HEK293 (cell line): ENCODE measurements at regions not wholly inside any gene's neighbourhood (a gene's known extent, or its start where the extent isn't known, plus 50 kb on each side); places are given as distances from the start of the nearest gene placed in this dataset.
"Not testable (repeated sequence)": the region's sequence is repeated elsewhere in the genome, so short reads cannot be mapped to it uniquely, and the experiment has no call there.

Source experiments
- CTCF ChIA-PET: fragments of 350-600 bp; formaldehyde crosslinking; extraction: SDS; loops from one replicate; lab custom pipeline; 2021; ENCODE audit warnings: antibody characterized with exemption; lab: Yijun Ruan, JAX
- POLR2A ChIA-PET: fragments of 300-600 bp; formaldehyde crosslinking; extraction: SDS; loops from one replicate; lab custom pipeline; 2020; ENCODE audit warnings: antibody characterized with exemption, inconsistent platforms; lab: Yijun Ruan, JAX
- H3K27ac ChIP-seq: fragments of 200-500 bp; sonication (Bioruptor generic); 2 replicates; pipeline ENCODE4 v1.5.1; 2014; ENCODE audit warnings: low read depth, low read length, control low read depth, inconsistent platforms; ENCODE audit errors: extremely low read depth
- H3K36me3 ChIP-seq, 2 experiments: fragments of 200-500 bp in 1 of 2; sonication (Bioruptor generic) in 1 of 2; 1 replicate in 1 of 2; 2 replicates in 1 of 2; pipeline ENCODE4 v1.5.1; 2014 to 2017; ENCODE audit warnings: inconsistent platforms in 2 of 2, low read length in 2 of 2; ENCODE audit not compliant: control insufficient read depth in 2 of 2, insufficient read depth in 1 of 2
- H3K4me1 ChIP-seq: fragments of 200-500 bp; sonication (Bioruptor generic); 2 replicates; pipeline ENCODE4 v1.5.1; 2014; ENCODE audit warnings: mild to moderate bottlenecking, low read length, inconsistent platforms; ENCODE audit not compliant: control insufficient read depth, insufficient read depth
- H3K4me3 ChIP-seq: 2 replicates; pipeline ENCODE4 v1.5.1; 2011; ENCODE audit warnings: low read depth, mild to moderate bottlenecking, control low read depth, low read length, moderate library complexity
- H3K9me3 ChIP-seq: fragments of 200-500 bp; sonication (Bioruptor generic); 2 replicates; pipeline ENCODE4 v1.5.1; 2014; ENCODE audit warnings: low read depth, low read length, inconsistent platforms; ENCODE audit not compliant: control insufficient read depth, insufficient read depth
- GLI2 ChIP-seq: fragments of 450-650 bp; formaldehyde crosslinking; IDR thresholded peaks from 2 replicates; pipeline ENCODE4; 2017; ENCODE audit warnings: missing biosample characterization, missing genetic modification characterization, low read depth, borderline replicate concordance
- SCRT2 ChIP-seq: fragments of 450-650 bp; formaldehyde crosslinking; IDR thresholded peaks from 2 replicates; pipeline ENCODE4 v1.5.1; 2016; ENCODE audit warnings: missing biosample characterization, missing genetic modification characterization
- SP7 ChIP-seq: fragments of 450-650 bp; formaldehyde crosslinking; IDR thresholded peaks from 2 replicates; pipeline ENCODE4 v1.5.1; 2016; ENCODE audit warnings: missing biosample characterization, missing genetic modification characterization
- ZBTB44 ChIP-seq: fragments of 450-650 bp; IDR thresholded peaks from 2 replicates; pipeline ENCODE4 v1.5.1; 2018; ENCODE audit warnings: missing biosample characterization, mild to moderate bottlenecking, missing genetic modification characterization
- ZNF10 ChIP-seq: fragments of 450-650 bp; formaldehyde crosslinking; IDR thresholded peaks from 2 replicates; pipeline ENCODE4 v1.5.1; 2017; ENCODE audit warnings: missing biosample characterization, missing genetic modification characterization
- ZNF221 ChIP-seq: fragments of 450-650 bp; formaldehyde crosslinking; IDR thresholded peaks from 2 replicates; pipeline ENCODE4 v1.5.1; 2017; ENCODE audit warnings: missing biosample characterization, missing genetic modification characterization, borderline replicate concordance
- ZNF223 ChIP-seq: fragments of 450-650 bp; formaldehyde crosslinking; IDR thresholded peaks from 2 replicates; pipeline ENCODE4 v1.5.1; 2016; ENCODE audit warnings: missing biosample characterization, missing genetic modification characterization
- ZNF292 ChIP-seq: fragments of 450-650 bp; formaldehyde crosslinking; IDR thresholded peaks from 2 replicates; pipeline ENCODE4 v1.5.1; 2016; ENCODE audit warnings: low read depth, missing biosample characterization, missing genetic modification characterization, borderline replicate concordance
- ZNF354C ChIP-seq: fragments of 450-650 bp; formaldehyde crosslinking; IDR thresholded peaks from 2 replicates; pipeline ENCODE4 v1.5.1; 2016; ENCODE audit warnings: missing biosample characterization, missing genetic modification characterization, low read depth, borderline replicate concordance
- ZNF416 ChIP-seq: fragments of 450-650 bp; formaldehyde crosslinking; IDR thresholded peaks from 2 replicates; pipeline ENCODE4 v1.5.1; 2016; ENCODE audit warnings: missing biosample characterization, missing genetic modification characterization
- ZNF510 ChIP-seq: fragments of 450-650 bp; formaldehyde crosslinking; IDR thresholded peaks from 2 replicates; pipeline ENCODE4 v1.5.1; 2018; ENCODE audit warnings: mild to moderate bottlenecking, missing genetic modification characterization, missing biosample characterization; ENCODE audit not compliant: insufficient replicate concordance
- ZNF513 ChIP-seq: fragments of 450-650 bp; IDR thresholded peaks from 2 replicates; pipeline ENCODE4 v1.5.1; 2018; ENCODE audit warnings: missing biosample characterization, missing genetic modification characterization
- ZNF585B ChIP-seq: fragments of 450-650 bp; formaldehyde crosslinking; IDR thresholded peaks from 2 replicates; pipeline ENCODE4 v1.5.1; 2016; ENCODE audit warnings: missing biosample characterization, missing genetic modification characterization
- ZNF701 ChIP-seq: fragments of 450-650 bp; formaldehyde crosslinking; IDR thresholded peaks from 2 replicates; pipeline ENCODE4 v1.5.1; 2016; ENCODE audit warnings: missing biosample characterization, missing genetic modification characterization
- TF ChIP-seq, protein P1 (sequence below): fragments of 450-650 bp; formaldehyde crosslinking; IDR thresholded peaks from 2 replicates; pipeline ENCODE4 v1.5.1; 2016; ENCODE audit warnings: missing biosample characterization, missing genetic modification characterization

- Histone ChIP-seq H3K4me1 (no peaks in the 10 kb centered on the region), H3K27ac (no peak overlapping the region), H3K36me3 (no peaks in the 10 kb centered on the region), H3K9me3 (no peaks in the 10 kb centered on the region), H3K4me3 (no peak overlapping the region)
- ChIA-PET CTCF (interaction anchor here (0.8 kb wide), 1 partner anchor 9 kb away, joined by 4 read pairs; no protein-coding TSS in a partner anchor), POLR2A (no interaction called here)
- TF ChIP-seq ZNF292, result no peak
- TF ChIP-seq ZNF10 (tag by site-specific recombination), result no peak
- no peak for TF ChIP-seq ZBTB44
- no peak for TF ChIP-seq ZNF354C (tag by site-specific recombination)
- no peak for TF ChIP-seq SCRT2 (tag by site-specific recombination)
Observed at GRCh38 chr12:88893801-88894200, 313.5 kb upstream of the KITLG start.

- H3K27ac ChIP-seq, H3K36me3 ChIP-seq, H3K4me3 ChIP-seq, POLR2A ChIA-PET, H3K4me1 ChIP-seq, H3K9me3 ChIP-seq: not testable (repeated sequence)
- CTCF ChIA-PET, result interaction anchor here (0.6 kb wide), 1 partner anchor 95 kb away, joined by 4 read pairs; no protein-coding TSS in a partner anchor
Observed at GRCh38 chr12:88891434-88891833, 311.2 kb upstream of the KITLG start.

DNA sequence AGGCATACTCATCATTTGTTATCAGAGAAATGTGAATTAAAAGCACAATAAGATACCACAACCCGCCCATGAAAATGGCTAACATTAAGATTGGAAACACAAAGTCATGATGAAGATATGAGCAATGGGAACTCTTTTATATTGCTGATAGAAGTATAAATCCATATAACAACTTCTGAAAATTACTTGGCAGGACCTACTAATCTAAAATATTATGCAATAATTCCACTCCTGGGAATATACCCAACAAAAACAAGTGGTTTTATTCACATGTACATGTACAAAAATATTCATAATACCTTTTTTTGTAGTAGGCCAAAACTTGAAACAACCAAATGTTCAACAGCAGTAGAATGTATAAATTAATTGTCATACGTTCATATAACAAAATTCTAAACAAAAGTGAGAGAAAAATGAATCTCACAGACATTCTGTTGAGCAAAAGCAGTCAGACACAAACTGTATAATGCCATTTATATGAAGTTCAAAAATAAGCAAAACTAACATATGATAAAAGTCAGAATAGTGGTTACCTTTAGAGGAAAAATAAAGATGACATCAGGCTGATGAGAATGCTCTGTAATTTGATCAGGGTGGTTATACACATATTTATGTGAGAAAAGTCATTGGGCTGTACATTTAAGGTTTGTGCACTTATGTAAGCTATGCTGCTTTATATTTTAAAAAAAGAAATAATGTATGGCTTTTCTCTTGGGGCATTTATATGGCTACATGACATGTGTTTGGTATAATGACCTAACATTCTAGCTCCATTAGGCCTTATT lies 309.2 kb upstream of the KITLG start:
- H3K9me3 ChIP-seq, result no peaks in the 10 kb centered on the region
- no peak overlapping the region for H3K27ac ChIP-seq
- no peaks in the 10 kb centered on the region for H3K36me3 ChIP-seq
- ChIA-PET POLR2A (no interaction called here), CTCF (no interaction called here)
- no peaks in the 10 kb centered on the region for H3K4me1 ChIP-seq
- TF ChIP-seq ZNF513 (tag by site-specific recombination), result no peak
- no peak for TF ChIP-seq SP7
- TF ChIP-seq GLI2, result no peak
- TF ChIP-seq ZNF510, result no peak
- no peak for TF ChIP-seq ZNF416 (tag by site-specific recombination)
- TF ChIP-seq, protein P1, sequence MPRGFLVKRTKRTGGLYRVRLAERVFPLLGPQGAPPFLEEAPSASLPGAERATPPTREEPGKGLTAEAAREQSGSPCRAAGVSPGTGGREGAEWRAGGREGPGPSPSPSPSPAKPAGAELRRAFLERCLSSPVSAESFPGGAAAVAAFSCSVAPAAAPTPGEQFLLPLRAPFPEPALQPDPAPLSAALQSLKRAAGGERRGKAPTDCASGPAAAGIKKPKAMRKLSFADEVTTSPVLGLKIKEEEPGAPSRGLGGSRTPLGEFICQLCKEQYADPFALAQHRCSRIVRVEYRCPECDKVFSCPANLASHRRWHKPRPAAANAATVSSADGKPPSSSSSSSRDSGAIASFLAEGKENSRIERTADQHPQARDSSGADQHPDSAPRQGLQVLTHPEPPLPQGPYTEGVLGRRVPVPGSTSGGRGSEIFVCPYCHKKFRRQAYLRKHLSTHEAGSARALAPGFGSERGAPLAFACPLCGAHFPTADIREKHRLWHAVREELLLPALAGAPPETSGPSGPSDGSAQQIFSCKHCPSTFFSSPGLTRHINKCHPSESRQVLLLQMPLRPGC (tag by site-specific recombination), result no peak
- TF ChIP-seq ZNF10 (tag by site-specific recombination), result no peak
- TF ChIP-seq ZNF223 (tag by site-specific recombination), result no peak
- TF ChIP-seq ZNF585B (tag by site-specific recombination), result no peak
- TF ChIP-seq ZNF701 (tag by site-specific recombination), result no peak
- no peak for TF ChIP-seq ZNF221 (tag by site-specific recombination)
- H3K4me3 ChIP-seq, result no peak overlapping the region
